Loucy (cell line): ENCODE measurements at regions not wholly inside any gene's neighbourhood (a gene's known extent, or its start where the extent isn't known, plus 50 kb on each side); places are given as distances from the start of the nearest gene placed in this dataset.

ENCODE experiments used
- H2AFZ ChIP-seq: fragments of 200-600 bp; sonication (generic); 2 replicates; pipeline ENCODE4 v1.6.0; 2016; ENCODE audit warnings: antibody characterized with exemption, mild to moderate bottlenecking, low read length, moderate library complexity
- H3F3A ChIP-seq: fragments of 200-600 bp; 2 replicates; pipeline ENCODE4 v1.6.0; 2016; ENCODE audit warnings: antibody characterized with exemption, low read depth, mild to moderate bottlenecking
- H3K27me3 ChIP-seq: fragments of 200-600 bp; sonication (generic); 2 replicates; pipeline ENCODE4 v1.6.1; 2014; ENCODE audit warnings: low read length, mild to moderate bottlenecking; ENCODE audit not compliant: insufficient read depth, poor library complexity, severe bottlenecking
- H3K36me3 ChIP-seq: fragments of 200-600 bp; sonication (generic); 2 replicates; pipeline ENCODE4 v1.6.1; 2016; ENCODE audit warnings: low read length; ENCODE audit not compliant: insufficient read depth
- H3K4me1 ChIP-seq: fragments of 200-600 bp; sonication (generic); 2 replicates; pipeline ENCODE4 v1.5.1; 2014; ENCODE audit warnings: low read length, mild to moderate bottlenecking; ENCODE audit not compliant: insufficient read depth, poor library complexity, severe bottlenecking
- H3K4me2 ChIP-seq: fragments of 200-600 bp; sonication (generic); 2 replicates; pipeline ENCODE4 v1.6.0; 2014; ENCODE audit warnings: antibody characterized with exemption, low read length, low read depth, mild to moderate bottlenecking; ENCODE audit not compliant: poor library complexity, severe bottlenecking
- H3K4me3 ChIP-seq: fragments of 200-600 bp; sonication (generic); 2 replicates; pipeline ENCODE4 v1.5.1; 2014; ENCODE audit warnings: low read length, mild to moderate bottlenecking, mixed read lengths; ENCODE audit not compliant: poor library complexity, severe bottlenecking
- H3K79me2 ChIP-seq: fragments of 200-600 bp; sonication (generic); 2 replicates; pipeline ENCODE4 v1.6.1; 2014; ENCODE audit warnings: low read length; ENCODE audit not compliant: insufficient read depth
- H3K9ac ChIP-seq: fragments of 200-600 bp; sonication (generic); 2 replicates; pipeline ENCODE4 v1.6.0; 2014; ENCODE audit warnings: mild to moderate bottlenecking, low read depth, low read length, moderate library complexity; ENCODE audit not compliant: poor library complexity, severe bottlenecking
- H3K9me2 ChIP-seq: fragments of 200-600 bp; sonication (generic); replicated peaks from 2 replicates; pipeline ENCODE4 v1.6.1; 2016; ENCODE audit warnings: low read depth, low read length, mixed read lengths
- H3K9me3 ChIP-seq: fragments of 200-600 bp; sonication (generic); 2 replicates; pipeline ENCODE4 v1.6.1; 2014; ENCODE audit warnings: mild to moderate bottlenecking, antibody characterized with exemption, low read length, low read depth; ENCODE audit not compliant: insufficient read depth
- H4K20me1 ChIP-seq: fragments of 200-600 bp; sonication (generic); 2 replicates; pipeline ENCODE4 v1.6.0; 2014; ENCODE audit warnings: antibody characterized with exemption, low read length, mild to moderate bottlenecking; ENCODE audit not compliant: insufficient read depth, poor library complexity, severe bottlenecking
- CTCF ChIP-seq: fragments of 200-600 bp; sonication (generic); conservative IDR thresholded peaks from 2 replicates; pipeline ENCODE4 v1.5.1; 2014; ENCODE audit warnings: mild to moderate bottlenecking, antibody characterized with exemption, low read length
- EZH2phosphoT487 ChIP-seq: fragments of 200-600 bp; IDR thresholded peaks from 2 replicates; pipeline ENCODE4 v1.6.1; 2018; ENCODE audit warnings: antibody characterized with exemption, mild to moderate bottlenecking, moderate library complexity, borderline replicate concordance

GRCh38 chr3:117926819-117927218 lies 1107.8 kb downstream of the IGSF11 start:
- Histone ChIP-seq H3K4me1 (no peaks in the 10 kb centered on the region), H3K79me2 (no peaks in the 10 kb centered on the region), H3K9me3 (no peaks in the 10 kb centered on the region), H3K36me3 (no peaks in the 10 kb centered on the region), H3K9ac (no peak overlapping the region), H3K4me2 (no peak overlapping the region), H3K4me3 (no peak overlapping the region), H3K27me3 (no peaks in the 10 kb centered on the region), H2AFZ (no peak overlapping the region), H3F3A (no peaks in the 10 kb centered on the region), H4K20me1 (no peaks in the 10 kb centered on the region), H3K9me2 (no peaks in the 10 kb centered on the region)
- TF ChIP-seq CTCF (no peak), EZH2phosphoT487 (no peak)

GRCh38 chr3:117927825-117928224 lies 1106.8 kb downstream of the IGSF11 start:
- H3K4me1 ChIP-seq = no peaks in the 10 kb centered on the region
- H3F3A ChIP-seq = no peaks in the 10 kb centered on the region
- no peak overlapping the region for H3K9ac ChIP-seq
- H4K20me1 ChIP-seq = no peaks in the 10 kb centered on the region
- no peaks in the 10 kb centered on the region for H3K9me3 ChIP-seq
- H3K27me3 ChIP-seq = no peaks in the 10 kb centered on the region
- no peaks in the 10 kb centered on the region for H3K79me2 ChIP-seq
- H3K9me2 ChIP-seq = no peaks in the 10 kb centered on the region
- TF ChIP-seq EZH2phosphoT487 (no peak), CTCF (no peak)
- no peak overlapping the region for H3K4me2 ChIP-seq
- H3K4me3 ChIP-seq = no peak overlapping the region
- H3K36me3 ChIP-seq = no peaks in the 10 kb centered on the region
- H2AFZ ChIP-seq = no peak overlapping the region

GRCh38 chr3:117928836-117929235 lies 1105.8 kb downstream of the IGSF11 start:
- TF ChIP-seq EZH2phosphoT487 = no peak
- no peak for TF ChIP-seq CTCF
- Histone ChIP-seq H3F3A (no peaks in the 10 kb centered on the region), H2AFZ (no peak overlapping the region)

More at GRCh38 chr3:117928836-117929235, 1105.8 kb downstream of the IGSF11 start:
- Histone ChIP-seq H3K4me2 (no peak overlapping the region), H3K36me3 (no peaks in the 10 kb centered on the region), H3K79me2 (no peaks in the 10 kb centered on the region), H3K4me1 (no peaks in the 10 kb centered on the region), H3K9me3 (no peaks in the 10 kb centered on the region), H3K9ac (no peak overlapping the region), H3K9me2 (no peaks in the 10 kb centered on the region), H3K4me3 (no peak overlapping the region), H3K27me3 (no peaks in the 10 kb centered on the region), H4K20me1 (no peaks in the 10 kb centered on the region)
